Activated T-cell treated with anti-CD3 and anti-CD28 coated beads for 48 hours (primary cell): ENCODE measurements at regions not wholly inside any gene's neighbourhood (a gene's known extent, or its start where the extent isn't known, plus 50 kb on each side); places are given as distances from the start of the nearest gene placed in this dataset.
"Not testable (repeated sequence)": the region's sequence is repeated elsewhere in the genome, so short reads cannot be mapped to it uniquely, and the experiment has no call there.

Experiments
- DNase-seq: peaks from one replicate; pipeline ENCODE4 v3.0.0-alpha.2; 2020; ENCODE audit warnings: low read depth

GRCh38 chr16:88245241-88246081 lies 137.3 kb upstream of the ZNF469 start:
- DNase-seq: not testable (repeated sequence)

GRCh38 chr16:88246955-88247582 lies 135.7 kb upstream of the ZNF469 start:
- not testable (repeated sequence) for DNase-seq

GRCh38 chr16:88247583-88247966 lies 135.2 kb upstream of the ZNF469 start:
- not testable (repeated sequence) for DNase-seq

GRCh38 chr16:88248761-88249160 lies 134.0 kb upstream of the ZNF469 start:
- not testable (repeated sequence) for DNase-seq

GRCh38 chr16:88250381-88250780 lies 132.4 kb upstream of the ZNF469 start:
- DNase-seq: not testable (repeated sequence)

GRCh38 chr16:88252057-88252794 lies 130.5 kb upstream of the ZNF469 start:
- not testable (repeated sequence) for DNase-seq

- not testable (repeated sequence) for DNase-seq
These were observed 124.6 kb upstream of the ZNF469 start for GRCh38 chr16:88258141-88258540.

GRCh38 chr16:88258764-88259525 lies 123.8 kb upstream of the ZNF469 start:
- not testable (repeated sequence) for DNase-seq

- DNase-seq: not testable (repeated sequence)
These were observed 123.2 kb upstream of the ZNF469 start for GRCh38 chr16:88259538-88259937.

GRCh38 chr16:88260146-88260545 lies 122.6 kb upstream of the ZNF469 start:
- DNase-seq: not testable (repeated sequence)

- DNase-seq: not testable (repeated sequence)
These were observed 121.7 kb upstream of the ZNF469 start for GRCh38 chr16:88260881-88261665.

- not testable (repeated sequence) for DNase-seq
These were observed 120.7 kb upstream of the ZNF469 start for GRCh38 chr16:88261814-88262605.

- DNase-seq: not testable (repeated sequence)
These were observed 119.7 kb upstream of the ZNF469 start for GRCh38 chr16:88262858-88263563.

- not testable (repeated sequence) for DNase-seq
These were observed 119.0 kb upstream of the ZNF469 start for GRCh38 chr16:88263681-88264287.

GRCh38 chr16:88264641-88265285 lies 118.0 kb upstream of the ZNF469 start:
- DNase-seq: peak; percentile 51

GRCh38 chr16:88265286-88265938 lies 117.3 kb upstream of the ZNF469 start:
- peak; percentile 10 for DNase-seq

- DNase-seq: not testable (repeated sequence)
These were observed 116.7 kb upstream of the ZNF469 start for GRCh38 chr16:88266036-88266435.
